Keratinocyte (primary cell): ENCODE measurements at regions not wholly inside any gene's neighbourhood (a gene's known extent, or its start where the extent isn't known, plus 50 kb on each side); places are given as distances from the start of the nearest gene placed in this dataset.

Experiments used
- DNase-seq: peaks from one replicate; pipeline ENCODE4 v3.0.0-alpha.2; 2011; ENCODE audit warnings: low read depth, missing footprints, low spot score
- FAIRE-seq: peaks from 2 replicates; lab custom pipeline; 2011; peaks lifted over from hg19 to GRCh38; lab: Jason Lieb, UNC
- H2AFZ ChIP-seq: 2 replicates; pipeline ENCODE4 v1.6.0; 2012; ENCODE audit warnings: low read length, control low read depth, inconsistent platforms; ENCODE audit not compliant: control insufficient read depth
- H3K27ac ChIP-seq: 2 replicates; pipeline ENCODE4 v1.5.1; 2011; ENCODE audit warnings: low read length; ENCODE audit not compliant: control insufficient read depth, insufficient read depth
- H3K27me3 ChIP-seq: 3 replicates; pipeline ENCODE4 v1.6.0; 2011; ENCODE audit warnings: low read length; ENCODE audit not compliant: control insufficient read depth, insufficient read depth; ENCODE audit errors: extremely low read depth
- H3K36me3 ChIP-seq, 2 experiments: 2 replicates in 1 of 2; 3 replicates in 1 of 2; pipeline ENCODE4 v1.5.1; 2011; ENCODE audit warnings: low read length in 2 of 2, mild to moderate bottlenecking in 1 of 2; ENCODE audit not compliant: control insufficient read depth in 2 of 2, insufficient read depth in 2 of 2; ENCODE audit errors: extremely low read depth in 1 of 2
- H3K4me1 ChIP-seq: 3 replicates; pipeline ENCODE4 v1.5.1; 2011; ENCODE audit warnings: low read length; ENCODE audit not compliant: control insufficient read depth, insufficient read depth; ENCODE audit errors: extremely low read depth
- H3K4me2 ChIP-seq: 3 replicates; pipeline ENCODE4 v1.6.0; 2011; ENCODE audit warnings: low read depth, low read length; ENCODE audit not compliant: control insufficient read depth, insufficient read depth; ENCODE audit errors: extremely low read depth
- H3K4me3 ChIP-seq, 3 experiments: fragments of 200-600 bp in 1 of 3; sonication (generic) in 1 of 3; 2 replicates in 2 of 3; 3 replicates in 1 of 3; pipeline ENCODE4 v1.5.1; 2011 to 2016; ENCODE audit warnings: low read length in 3 of 3, mild to moderate bottlenecking in 3 of 3, control low read depth in 2 of 3, inconsistent platforms in 1 of 3, low read depth in 1 of 3, mixed read lengths in 1 of 3, mixed run types in 1 of 3, moderate library complexity in 1 of 3; ENCODE audit not compliant: control insufficient read depth in 2 of 3, insufficient read depth in 2 of 3; ENCODE audit errors: extremely low read depth in 1 of 3
- H3K79me2 ChIP-seq: 2 replicates; pipeline ENCODE4 v1.6.0; 2012; ENCODE audit warnings: low read length; ENCODE audit not compliant: control insufficient read depth, insufficient read depth
- H3K9ac ChIP-seq: 3 replicates; pipeline ENCODE4 v1.6.0; 2011; ENCODE audit warnings: low read length; ENCODE audit not compliant: control insufficient read depth, insufficient read depth; ENCODE audit errors: extremely low read depth
- H3K9me1 ChIP-seq: 3 replicates; pipeline ENCODE4 v1.6.0; 2011; ENCODE audit warnings: low read length; ENCODE audit not compliant: control insufficient read depth, insufficient read depth; ENCODE audit errors: extremely low read depth
- H3K9me3 ChIP-seq: 2 replicates; pipeline ENCODE4 v1.5.1; 2012; ENCODE audit warnings: low read depth, low read length; ENCODE audit not compliant: control insufficient read depth
- H4K20me1 ChIP-seq: 3 replicates; pipeline ENCODE4 v1.6.0; 2011; ENCODE audit warnings: low read length; ENCODE audit not compliant: control insufficient read depth, insufficient read depth; ENCODE audit errors: extremely low read depth
- CTCF ChIP-seq, 3 experiments: IDR thresholded peaks in 1 of 3; conservative IDR thresholded peaks in 1 of 3; optimal IDR thresholded peaks in 1 of 3; 2 replicates in 2 of 3; 3 replicates in 1 of 3; pipeline versions ENCODE3 to v1.5.1; 2011; ENCODE audit warnings: low read length in 3 of 3, mild to moderate bottlenecking in 3 of 3, moderate library complexity in 2 of 3, control low read depth in 1 of 3, inconsistent platforms in 1 of 3; ENCODE audit not compliant: insufficient read depth in 2 of 3; ENCODE audit errors: extremely low read depth in 1 of 3
- EZH2 ChIP-seq: IDR thresholded peaks from one replicate; pipeline ENCODE4 v1.6.1; 2012; ENCODE audit warnings: inconsistent platforms, mild to moderate bottlenecking, low read length, moderate library complexity
- dilution Hi-C: fragments of 300-500 bp; cut with MboI; formaldehyde crosslinking; loops from one replicate; pipeline ENCODE4 v1.7.0; 2020; ENCODE audit warnings: low sequenced_read_pairs; ENCODE audit not compliant: extremely low pct_ligation_motif_present

GRCh38 chr20:60167812-60168211, 209.6 kb downstream of the CDH26 start:
- dilution Hi-C loops, result no loop called here
- DNase-seq, result no peak

GRCh38 chr20:60168963-60169362, 210.7 kb downstream of the CDH26 start:
- TF ChIP-seq CTCF (optimal IDR thresholded peaks at IDR 0.05 in 1 of 3, IDR thresholded peaks at IDR 0.05 in 1 of 3, conservative IDR thresholded peaks at IDR 0.05 in 1 of 3; ENCODE audit: extremely low read depth in 1 of 3, insufficient read depth in 2 of 3, low read length in 3 of 3), result no peak
- TF ChIP-seq EZH2, result no peak
- Histone ChIP-seq H3K4me2 (no peak overlapping the region), H3K27me3 (no peaks in the 10 kb centered on the region), H3K36me3 (no peaks in the 10 kb centered on the region), H3K4me3 (no peak overlapping the region), H4K20me1 (no peaks in the 10 kb centered on the region), H3K27ac (no peak overlapping the region), H3K9me3 (no peaks in the 10 kb centered on the region), H3K4me1 (no peaks in the 10 kb centered on the region), H3K79me2 (no peaks in the 10 kb centered on the region), H3K9ac (no peak overlapping the region), H3K9me1 (no peaks in the 10 kb centered on the region), H2AFZ (no peak overlapping the region)
- no peak for DNase-seq
- dilution Hi-C loops, result no loop called here
- no peak for FAIRE-seq

More at GRCh38 chr20:60167812-60168211, 209.6 kb downstream of the CDH26 start:
- Histone ChIP-seq H3K9ac (no peak overlapping the region), H3K9me1 (no peaks in the 10 kb centered on the region), H3K27ac (no peak overlapping the region), H2AFZ (no peak overlapping the region), H3K4me2 (no peak overlapping the region), H3K79me2 (no peaks in the 10 kb centered on the region), H3K9me3 (no peaks in the 10 kb centered on the region), H3K36me3 (no peaks in the 10 kb centered on the region), H3K27me3 (no peaks in the 10 kb centered on the region), H3K4me3 (no peak overlapping the region), H4K20me1 (no peaks in the 10 kb centered on the region), H3K4me1 (no peaks in the 10 kb centered on the region)
- FAIRE-seq, result no peak
- no peak for TF ChIP-seq EZH2
- no peak for TF ChIP-seq CTCF (optimal IDR thresholded peaks at IDR 0.05 in 1 of 3, IDR thresholded peaks at IDR 0.05 in 1 of 3, conservative IDR thresholded peaks at IDR 0.05 in 1 of 3; ENCODE audit: extremely low read depth in 1 of 3, insufficient read depth in 2 of 3, low read length in 3 of 3)
